H9 (cell line): ENCODE measurements at regions not wholly inside any gene's neighbourhood (a gene's known extent, or its start where the extent isn't known, plus 50 kb on each side); places are given as distances from the start of the nearest gene placed in this dataset.

Experiments
- DNase-seq: peaks from one replicate; pipeline ENCODE4 v3.0.0-alpha.2; 2017
- H2AFZ ChIP-seq: one replicate; pipeline ENCODE4 v1.6.1; 2013; ENCODE audit warnings: mild to moderate bottlenecking, low read length, control low read depth, moderate library complexity
- H2AK5ac ChIP-seq: 2 replicates; pipeline ENCODE4 v1.6.1; 2013; ENCODE audit warnings: low read length, control low read depth, mixed read lengths; ENCODE audit not compliant: insufficient read length
- H2BK120ac ChIP-seq: one replicate; pipeline ENCODE4 v1.6.1; 2013; ENCODE audit warnings: low read depth, mild to moderate bottlenecking, low read length, control low read depth, inconsistent platforms; ENCODE audit not compliant: poor library complexity, severe bottlenecking
- H2BK12ac ChIP-seq: 2 replicates; pipeline ENCODE4 v1.6.1; 2013; ENCODE audit warnings: low read length, control low read depth, mixed read lengths, low read depth; ENCODE audit not compliant: insufficient read length
- H2BK15ac ChIP-seq: 2 replicates; pipeline ENCODE4 v1.6.1; 2013; ENCODE audit warnings: low read depth, low read length, control low read depth
- H2BK20ac ChIP-seq: one replicate; pipeline ENCODE4 v1.6.1; 2013; ENCODE audit warnings: low read depth, mild to moderate bottlenecking, low read length, control low read depth, inconsistent platforms; ENCODE audit not compliant: poor library complexity, severe bottlenecking
- H2BK5ac ChIP-seq: 2 replicates; pipeline ENCODE4 v1.6.1; 2013; ENCODE audit warnings: low read length, control low read depth, mixed read lengths; ENCODE audit not compliant: insufficient read length
- H3K14ac ChIP-seq: 2 replicates; pipeline ENCODE4 v1.6.1; 2013; ENCODE audit warnings: low read length, control low read depth; ENCODE audit not compliant: insufficient read depth
- H3K18ac ChIP-seq: 2 replicates; pipeline ENCODE4 v1.6.1; 2013; ENCODE audit warnings: low read depth, mild to moderate bottlenecking, mixed read lengths, low read length, control low read depth; ENCODE audit not compliant: insufficient read length
- H3K23ac ChIP-seq: 2 replicates; pipeline ENCODE4 v1.6.1; 2013; ENCODE audit warnings: low read length, control low read depth, mixed read lengths, low read depth; ENCODE audit not compliant: insufficient read length
- H3K23me2 ChIP-seq: 2 replicates; pipeline ENCODE4 v1.6.1; 2013; ENCODE audit warnings: low read depth, mild to moderate bottlenecking, mixed read lengths, low read length, control low read depth; ENCODE audit not compliant: insufficient read length, poor library complexity, severe bottlenecking
- H3K27ac ChIP-seq: 2 replicates; pipeline ENCODE4 v1.5.1; 2013; ENCODE audit warnings: low read length, control low read depth, mixed read lengths, low read depth; ENCODE audit not compliant: insufficient read length
- H3K27me3 ChIP-seq: 2 replicates; pipeline ENCODE4 v1.6.1; 2013; ENCODE audit warnings: low read length, control low read depth, inconsistent platforms; ENCODE audit not compliant: insufficient read depth
- H3K4ac ChIP-seq: 2 replicates; pipeline ENCODE4 v1.6.1; 2013; ENCODE audit warnings: low read depth, mild to moderate bottlenecking, control low read depth, inconsistent platforms, low read length, moderate library complexity
- H3K4me1 ChIP-seq: 2 replicates; pipeline ENCODE4 v1.6.1; 2013; ENCODE audit warnings: low read length, control low read depth, inconsistent platforms; ENCODE audit not compliant: insufficient read depth
- H3K4me2 ChIP-seq: 2 replicates; pipeline ENCODE4 v1.6.1; 2013; ENCODE audit warnings: low read length, control low read depth, mixed read lengths; ENCODE audit not compliant: insufficient read length, insufficient read depth
- H3K56ac ChIP-seq: 2 replicates; pipeline ENCODE4 v1.6.1; 2013; ENCODE audit warnings: low read depth, mild to moderate bottlenecking, mixed read lengths, low read length, control low read depth; ENCODE audit not compliant: insufficient read length
- H3K79me1 ChIP-seq: 2 replicates; pipeline ENCODE4 v1.6.1; 2013; ENCODE audit warnings: low read depth, mild to moderate bottlenecking, moderate library complexity, low read length, control low read depth, inconsistent platforms; ENCODE audit not compliant: insufficient read depth, poor library complexity, severe bottlenecking
- H3K79me2 ChIP-seq: 2 replicates; pipeline ENCODE4 v1.6.1; 2013; ENCODE audit warnings: low read length, control low read depth, inconsistent platforms; ENCODE audit not compliant: insufficient read depth
- H3K9ac ChIP-seq: 2 replicates; pipeline ENCODE4 v1.6.1; 2013; ENCODE audit warnings: low read length, control low read depth, mixed read lengths; ENCODE audit not compliant: insufficient read length; ENCODE audit errors: extremely low read depth
- H3K9me3 ChIP-seq: one replicate; pipeline ENCODE4 v1.6.1; 2013; ENCODE audit warnings: low read depth, low read length, inconsistent platforms; ENCODE audit not compliant: control insufficient read depth
- H3T11ph ChIP-seq: one replicate; pipeline ENCODE4 v1.6.1; 2013; ENCODE audit warnings: mild to moderate bottlenecking, low read length, control low read depth, inconsistent platforms
- H4K20me1 ChIP-seq: one replicate; pipeline ENCODE4 v1.6.1; 2013; ENCODE audit not compliant: control insufficient read depth, insufficient read length, insufficient read depth
- H4K5ac ChIP-seq: 2 replicates; pipeline ENCODE4 v1.6.1; 2013; ENCODE audit warnings: low read depth, mild to moderate bottlenecking, mixed read lengths, low read length, control low read depth; ENCODE audit not compliant: insufficient read length
- H4K8ac ChIP-seq: replicated peaks from 2 replicates; pipeline ENCODE4 v1.6.1; 2013; ENCODE audit warnings: low read length, control low read depth, mixed read lengths, low read depth; ENCODE audit not compliant: insufficient read length
- H4K91ac ChIP-seq: 2 replicates; pipeline ENCODE4 v1.6.1; 2013; ENCODE audit warnings: low read depth, mild to moderate bottlenecking, moderate library complexity, mixed read lengths, low read length, control low read depth; ENCODE audit not compliant: insufficient read length
- H3K27ac Mint-ChIP-seq, 3 experiments: 2 replicates in 2 of 3; 3 replicates in 1 of 3; pipeline ENCODE4 v1.8.0; 2020 to 2021; ENCODE audit warnings: mixed read lengths in 3 of 3, mild to moderate bottlenecking in 1 of 3, moderate library complexity in 1 of 3
- H3K27me3 Mint-ChIP-seq: 2 replicates; pipeline ENCODE4 v1.8.0; 2021; ENCODE audit warnings: low read depth, mild to moderate bottlenecking, moderate library complexity, mixed read lengths
- H3K36me3 Mint-ChIP-seq, 3 experiments: 2 replicates in 2 of 3; 3 replicates in 1 of 3; pipeline ENCODE4 v1.8.0; 2020 to 2021; ENCODE audit warnings: low read depth in 3 of 3, mixed read lengths in 3 of 3; ENCODE audit not compliant: insufficient read depth in 1 of 3
- H3K4me1 Mint-ChIP-seq, 2 experiments: 2 replicates each; pipeline ENCODE4 v1.8.0; 2020; ENCODE audit warnings: mixed read lengths in 2 of 2
- H3K4me3 Mint-ChIP-seq, 2 experiments: 2 replicates in 1 of 2; 3 replicates in 1 of 2; pipeline ENCODE4 v1.8.0; 2020 to 2021; ENCODE audit warnings: mild to moderate bottlenecking in 2 of 2, mixed read lengths in 2 of 2, moderate library complexity in 1 of 2
- H3K9me3 Mint-ChIP-seq, 2 experiments: 2 replicates in 1 of 2; 3 replicates in 1 of 2; pipeline ENCODE4 v1.8.0; 2020; ENCODE audit warnings: mild to moderate bottlenecking in 2 of 2, mixed read lengths in 2 of 2, moderate library complexity in 1 of 2
- CTCF ChIP-seq: fragments of 200-600 bp; sonication (generic); conservative IDR thresholded peaks from 3 replicates; pipeline ENCODE4 v1.8.0; 2021; ENCODE audit warnings: antibody characterized with exemption, mild to moderate bottlenecking
- WGBS: extraction: QIAGEN DNeasy Blood & Tissue Kit; methylation state at CpG from one replicate; pipeline ENCODE4 v1.1.7; 2013; ENCODE audit warnings: missing lambda C conversion rate, low lambda C conversion rate, mixed read lengths; ENCODE audit not compliant: insufficient read length; ENCODE audit errors: extremely low coverage; 5-methylcytosine and 5-hydroxymethylcytosine counted together

GRCh38 chr7:68722044-68722443 is 876.2 kb upstream of the AUTS2 start:
- Histone ChIP-seq H3T11ph (no peak overlapping the region), H3K9ac (no peak overlapping the region), H3K23ac (no peak overlapping the region), H3K23me2 (no peaks in the 10 kb centered on the region), H3K14ac (no peak overlapping the region), H3K27me3 (no peaks in the 10 kb centered on the region), H3K79me1 (no peaks in the 10 kb centered on the region), H4K5ac (no peak overlapping the region), H3K4ac (no peak overlapping the region), H2AK5ac (no peak overlapping the region), H2BK5ac (no peak overlapping the region), H4K8ac (no peak overlapping the region), H2BK20ac (no peak overlapping the region), H2BK120ac (no peak overlapping the region), H4K91ac (no peak overlapping the region), H3K79me2 (no peaks in the 10 kb centered on the region), H3K18ac (no peak overlapping the region), H2AFZ (no peak overlapping the region), H3K4me1 (no peaks in the 10 kb centered on the region; the same call in 1 of the 2 replicates), H2BK15ac (no peak overlapping the region), H3K4me2 (no peak overlapping the region), H4K20me1 (no peaks in the 10 kb centered on the region), H3K9me3 (no peaks in the 10 kb centered on the region), H2BK12ac (no peak overlapping the region), H3K27ac (no peak overlapping the region), H3K56ac (no peak overlapping the region)
- TF ChIP-seq CTCF: no peak
- WGBS: no CpG with 5 or more reads among the region's 1 CpG
- Mint-ChIP-seq H3K27ac (no peak overlapping the region), H3K4me1 (peaks cover 4 to 8% of the 10 kb centered on the region in 2 experiments), H3K36me3 (no peaks in the 10 kb centered on the region), H3K4me3 (no peak overlapping the region), H3K9me3 (no peaks in the 10 kb centered on the region; a peak in 1 of 5 replicates), H3K27me3 (no peaks in the 10 kb centered on the region)
- DNase-seq: no peak
